OCI-LY7 (cell line): ENCODE measurements at regions not wholly inside any gene's neighbourhood (a gene's known extent, or its start where the extent isn't known, plus 50 kb on each side); places are given as distances from the start of the nearest gene placed in this dataset.

Experiments used
- BruUV-seq: library from RNA; stranded (reverse); fragments of 400-500 nt; replicated peaks from 2 replicates; lab custom pipeline; 2021; lab: Mats Ljungman, UMichigan
- CTCF ChIA-PET: fragments of 300-600 bp; sonication (Branson Sonifier 250); formaldehyde crosslinking; loops from one replicate; lab custom pipeline; 2022; ENCODE audit warnings: antibody characterized with exemption; ENCODE audit not compliant: unreplicated experiment; lab: Charles Lee
- POLR2A ChIA-PET: fragments of 300-600 bp; sonication (Branson Sonifier 250); formaldehyde crosslinking; loops from one replicate; lab custom pipeline; 2022; ENCODE audit warnings: antibody characterized with exemption; lab: Charles Lee
- DNase-seq: peaks from one replicate; pipeline ENCODE4 v3.0.0-alpha.2; 2015; ENCODE audit warnings: low spot score
- H2AFZ ChIP-seq: fragments of 200-600 bp; sonication (generic), shearing (Covaris generic); 2 replicates; pipeline ENCODE4 v1.6.1; 2014; ENCODE audit warnings: mild to moderate bottlenecking, antibody characterized with exemption, low read length, moderate library complexity
- H3K27ac ChIP-seq: fragments of 200-600 bp; sonication (generic); 2 replicates; pipeline ENCODE4 v1.5.1; 2014; ENCODE audit warnings: mixed run types, low read depth, mild to moderate bottlenecking, moderate library complexity, low read length, inconsistent platforms; ENCODE audit not compliant: poor library complexity, severe bottlenecking
- H3K36me3 ChIP-seq: fragments of 200-600 bp; sonication (generic); 2 replicates; pipeline ENCODE4 v1.6.1; 2014; ENCODE audit warnings: mild to moderate bottlenecking, antibody characterized with exemption, low read length, moderate library complexity, mixed read lengths; ENCODE audit not compliant: insufficient read depth
- H3K4me1 ChIP-seq: fragments of 200-600 bp; sonication (generic); 2 replicates; pipeline ENCODE4 v1.5.1; 2014; ENCODE audit warnings: mild to moderate bottlenecking, low read length; ENCODE audit not compliant: insufficient read depth, poor library complexity, severe bottlenecking
- H3K4me2 ChIP-seq: fragments of 200-600 bp; sonication (generic); 2 replicates; pipeline ENCODE4 v1.6.1; 2014; ENCODE audit warnings: mild to moderate bottlenecking, low read length
- H3K4me3 ChIP-seq: fragments of 200-600 bp; sonication (generic); 2 replicates; pipeline ENCODE4 v1.5.1; 2014; ENCODE audit warnings: mild to moderate bottlenecking, low read depth, low read length; ENCODE audit not compliant: poor library complexity, severe bottlenecking
- H3K79me2 ChIP-seq: fragments of 200-600 bp; sonication (generic); 2 replicates; pipeline ENCODE4 v1.6.1; 2016; ENCODE audit warnings: low read depth, mild to moderate bottlenecking, low read length, moderate library complexity, mixed read lengths; ENCODE audit not compliant: insufficient read depth
- H3K9me2 ChIP-seq: fragments of 200-600 bp; sonication (generic); 2 replicates; pipeline ENCODE4 v1.6.1; 2016; ENCODE audit warnings: mild to moderate bottlenecking, low read length, mixed read lengths; ENCODE audit not compliant: insufficient read depth
- H3K9me3 ChIP-seq: fragments of 200-600 bp; sonication (generic); 2 replicates; pipeline ENCODE4 v1.6.1; 2014; ENCODE audit warnings: mild to moderate bottlenecking, mixed run types, low read length, mixed read lengths
- H4K20me1 ChIP-seq: fragments of 200-600 bp; sonication (generic); 2 replicates; pipeline ENCODE4 v1.6.1; 2014; ENCODE audit warnings: mild to moderate bottlenecking, antibody characterized with exemption, low read length, moderate library complexity, mixed read lengths; ENCODE audit not compliant: insufficient read depth
- CTCF ChIP-seq: fragments of 200-600 bp; sonication (generic); conservative IDR thresholded peaks from 2 replicates; pipeline ENCODE4 v1.5.1; 2014; ENCODE audit warnings: mild to moderate bottlenecking, antibody characterized with exemption, low read length, moderate library complexity, mixed read lengths
- EZH2phosphoT487 ChIP-seq: fragments of 200-600 bp; sonication (generic); IDR thresholded peaks from 2 replicates; pipeline ENCODE4 v1.6.1; 2018; ENCODE audit warnings: low read depth, borderline replicate concordance, mild to moderate bottlenecking, mixed run types, antibody characterized with exemption, low read length, moderate library complexity, mixed read lengths
- intact Hi-C: fragments of 100-400 bp; cut with micrococcal nuclease; formaldehyde crosslinking; loops from one replicate; pipeline ENCODE4 v1.10.0; 2022; ENCODE audit not compliant: unreplicated experiment

DNA sequence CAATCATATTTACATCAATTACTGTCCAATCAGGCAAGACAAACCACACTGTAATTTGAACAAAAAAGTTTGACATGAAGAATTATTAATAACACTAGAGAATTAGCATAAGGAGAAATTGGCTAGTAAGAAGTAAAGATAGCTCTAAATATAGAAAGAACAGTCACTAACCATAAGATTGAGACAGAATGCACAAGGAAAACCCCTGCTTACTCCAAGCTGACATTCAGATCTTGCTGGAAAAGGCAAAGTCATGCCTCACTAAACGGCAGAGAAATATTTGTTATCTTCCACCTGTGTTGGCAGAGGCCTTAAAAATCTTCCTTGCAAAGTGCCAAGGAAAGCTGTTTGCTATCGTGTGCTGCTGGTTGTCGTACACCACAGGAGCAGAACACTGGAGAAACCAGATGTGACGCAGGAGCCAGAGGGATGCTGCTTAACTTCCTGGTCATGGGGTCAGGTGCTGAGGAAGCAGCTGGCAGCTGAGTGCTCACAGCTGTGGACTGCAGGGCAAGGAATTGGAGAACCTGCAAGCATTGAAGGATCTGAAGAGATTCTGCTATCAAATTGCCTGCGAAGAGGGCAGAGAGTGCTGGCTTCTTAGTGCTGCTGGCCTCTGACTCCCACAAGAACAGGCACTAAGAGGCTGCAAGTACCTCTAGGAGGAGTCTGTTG, 1323.3 kb downstream of the LRFN5 start:
- Histone ChIP-seq H3K27ac (no peak overlapping the region), H2AFZ (no peak overlapping the region), H3K9me2 (no peaks in the 10 kb centered on the region), H3K9me3 (no peaks in the 10 kb centered on the region), H3K4me1 (no peaks in the 10 kb centered on the region), H3K79me2 (no peaks in the 10 kb centered on the region), H3K4me2 (no peak overlapping the region), H4K20me1 (no peaks in the 10 kb centered on the region), H3K4me3 (no peak overlapping the region), H3K36me3 (no peaks in the 10 kb centered on the region)
- no peak for DNase-seq
- ChIA-PET POLR2A (interaction anchor here (1.0 kb wide), 1 partner anchor 96 kb away, joined by 3 read pairs; no protein-coding TSS in a partner anchor), CTCF (no interaction called here)
- TF ChIP-seq CTCF (no peak), EZH2phosphoT487 (no peak)
- intact Hi-C loops, result no loop called here
- BruUV-seq, result no TSS peak

DNA sequence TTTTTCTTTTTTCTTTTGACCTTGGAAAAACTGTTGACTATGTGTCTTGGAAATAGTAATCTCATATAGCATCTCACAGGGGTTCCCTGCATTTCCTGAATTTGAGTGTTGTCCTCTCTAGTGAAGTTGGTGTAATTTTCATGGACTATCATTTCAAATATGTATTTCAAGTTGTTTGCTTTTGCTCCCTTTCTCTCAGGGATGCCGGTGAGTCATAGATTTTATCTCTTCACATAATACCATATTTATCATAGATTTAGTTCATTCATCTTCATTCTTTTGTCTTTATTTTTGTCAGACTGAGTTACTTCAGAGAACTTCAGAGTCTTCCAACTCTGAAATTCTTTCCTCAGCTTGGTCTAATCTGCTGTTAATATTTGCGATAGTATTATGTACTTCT, 1320.6 kb downstream of the LRFN5 start:
- DNase-seq, result no peak
- no peaks in the 10 kb centered on the region for H3K36me3 ChIP-seq
- intact Hi-C loops, result no loop called here
- no peak overlapping the region for H3K27ac ChIP-seq
- no peaks in the 10 kb centered on the region for H3K4me1 ChIP-seq
- CTCF ChIA-PET, result no interaction called here
- TF ChIP-seq CTCF, result no peak
- TF ChIP-seq EZH2phosphoT487, result no peak
- no peak overlapping the region for H3K4me2 ChIP-seq
- no peak overlapping the region for H3K4me3 ChIP-seq
- POLR2A ChIA-PET, result no interaction called here
- no peak overlapping the region for H2AFZ ChIP-seq
- no peaks in the 10 kb centered on the region for H4K20me1 ChIP-seq
- BruUV-seq, result no TSS peak
- H3K9me3 ChIP-seq, result no peaks in the 10 kb centered on the region
- no peaks in the 10 kb centered on the region for H3K79me2 ChIP-seq
- H3K9me2 ChIP-seq, result no peaks in the 10 kb centered on the region

- Histone ChIP-seq H4K20me1 (no peaks in the 10 kb centered on the region), H3K9me3 (no peaks in the 10 kb centered on the region), H2AFZ (no peak overlapping the region), H3K36me3 (no peaks in the 10 kb centered on the region), H3K4me2 (no peak overlapping the region), H3K79me2 (no peaks in the 10 kb centered on the region), H3K9me2 (no peaks in the 10 kb centered on the region), H3K4me3 (no peak overlapping the region), H3K4me1 (no peaks in the 10 kb centered on the region), H3K27ac (no peak overlapping the region)
- TF ChIP-seq EZH2phosphoT487, result no peak
- no peak for TF ChIP-seq CTCF
- ChIA-PET CTCF (no interaction called here), POLR2A (no interaction called here)
- no peak for DNase-seq
- no TSS peak for BruUV-seq
- intact Hi-C loops, result no loop called here
Measured at GRCh38 chr14:42921901-42922300, 1315.2 kb downstream of the LRFN5 start.
